H1 (cell line): ENCODE measurements at regions not wholly inside any gene's neighbourhood (a gene's known extent, or its start where the extent isn't known, plus 50 kb on each side); places are given as distances from the start of the nearest gene placed in this dataset.

Source experiments
- CTCF ChIA-PET: fragments of 300-600 bp; sonication (Branson Sonifier 250); formaldehyde crosslinking; loops from one replicate; lab custom pipeline; 2021; ENCODE audit not compliant: partially characterized antibody; lab: Charles Lee
- POLR2A ChIA-PET: fragments of 300-600 bp; sonication (Branson Sonifier 250); formaldehyde crosslinking; loops from one replicate; lab custom pipeline; 2021; ENCODE audit warnings: inconsistent platforms; ENCODE audit not compliant: partially characterized antibody; lab: Charles Lee
- DNase-seq, 2 experiments: peaks; one replicate each; pipeline versions ENCODE4 v3.0.0 to v3.0.0-alpha.2; 2010 to 2022; ENCODE audit warnings: low spot score in 2 of 2, low read depth in 1 of 2, mixed read lengths in 1 of 2
- FAIRE-seq: peaks from 2 replicates; lab custom pipeline; 2011; peaks lifted over from hg19 to GRCh38; lab: Jason Lieb, UNC
- H2AFZ ChIP-seq: 2 replicates; pipeline ENCODE4 v1.8.1; 2012; ENCODE audit warnings: low read length, inconsistent platforms
- H2AK5ac ChIP-seq: 2 replicates; pipeline ENCODE4 v1.6.1; 2013; ENCODE audit warnings: low read depth, low read length
- H2BK120ac ChIP-seq: replicated peaks from 2 replicates; pipeline ENCODE3; 2013; ENCODE audit warnings: low read depth, low read length, inconsistent platforms
- H2BK12ac ChIP-seq: 2 replicates; pipeline ENCODE4 v1.6.1; 2013; ENCODE audit warnings: low read depth, low read length
- H2BK15ac ChIP-seq: 2 replicates; pipeline ENCODE4 v1.6.1; 2013; ENCODE audit warnings: low read length
- H2BK20ac ChIP-seq: 2 replicates; pipeline ENCODE4 v1.6.1; 2013; ENCODE audit warnings: low read length
- H2BK5ac ChIP-seq: 2 replicates; pipeline ENCODE4 v1.6.1; 2013; ENCODE audit warnings: low read depth, low read length
- H3K14ac ChIP-seq: 2 replicates; pipeline ENCODE4 v1.6.1; 2013; ENCODE audit warnings: inconsistent platforms; ENCODE audit not compliant: insufficient read length
- H3K18ac ChIP-seq: 2 replicates; pipeline ENCODE4 v1.6.1; 2013; ENCODE audit warnings: low read length; ENCODE audit errors: extremely low read depth
- H3K23ac ChIP-seq: 2 replicates; pipeline ENCODE4 v1.6.1; 2013; ENCODE audit warnings: inconsistent platforms; ENCODE audit not compliant: insufficient read length
- H3K23me2 ChIP-seq: 2 replicates; pipeline ENCODE4 v1.6.1; 2013; ENCODE audit warnings: low read depth, low read length
- H3K27ac ChIP-seq: 2 replicates; pipeline ENCODE4 v1.6.1; 2011; ENCODE audit warnings: low read depth, low read length, inconsistent platforms
- H3K27me3 ChIP-seq, 4 experiments: replicated peaks in 1 of 4; 1 replicate in 1 of 4; 2 replicates in 3 of 4; pipeline versions ENCODE4 v1.6.1 to v1.8.1; 2011 to 2013; ENCODE audit warnings: low read length in 3 of 4, mild to moderate bottlenecking in 3 of 4, inconsistent platforms in 2 of 4, mixed read lengths in 2 of 4, moderate library complexity in 1 of 4; ENCODE audit not compliant: control insufficient read depth in 3 of 4, insufficient read depth in 3 of 4; ENCODE audit errors: extremely low read depth in 1 of 4
- H3K36me3 ChIP-seq, 4 experiments: 2 replicates each; pipeline versions ENCODE4 v1.6.1 to v1.8.1; 2011 to 2013; ENCODE audit warnings: mild to moderate bottlenecking in 4 of 4, low read length in 3 of 4, moderate library complexity in 2 of 4, control low read depth in 1 of 4, inconsistent platforms in 1 of 4; ENCODE audit not compliant: insufficient read depth in 4 of 4, control insufficient read depth in 2 of 4
- H3K4ac ChIP-seq: replicated peaks from 2 replicates; pipeline ENCODE3; 2013; ENCODE audit warnings: low read length, low read depth, mixed read lengths, inconsistent platforms; ENCODE audit not compliant: insufficient read length
- H3K4me1 ChIP-seq, 4 experiments: replicated peaks in 1 of 4; 1 replicate in 1 of 4; 2 replicates in 3 of 4; pipeline versions ENCODE4 v1.6.1 to v1.8.1; 2011 to 2013; ENCODE audit warnings: low read length in 3 of 4, inconsistent platforms in 2 of 4, mixed read lengths in 1 of 4; ENCODE audit not compliant: insufficient read depth in 4 of 4, control insufficient read depth in 3 of 4
- H3K4me2 ChIP-seq, 2 experiments: 2 replicates each; pipeline versions ENCODE4 v1.6.1 to v1.8.1; 2011 to 2013; ENCODE audit warnings: low read depth in 2 of 2, low read length in 2 of 2, control low read depth in 1 of 2, inconsistent platforms in 1 of 2, mild to moderate bottlenecking in 1 of 2; ENCODE audit not compliant: insufficient read depth in 1 of 2
- H3K4me3 ChIP-seq, 4 experiments: fragments of 200-600, 300-600 bp in 1 of 4; sonication (generic), shearing (Covaris generic), sonication (Bioruptor Twin) in 1 of 4; 2 replicates each; pipeline versions ENCODE4 v1.5.1 to v1.8.1; 2011 to 2016; ENCODE audit warnings: low read length in 4 of 4, low read depth in 3 of 4, control low read depth in 2 of 4, inconsistent platforms in 2 of 4, mild to moderate bottlenecking in 2 of 4, mixed read lengths in 1 of 4, moderate library complexity in 1 of 4; ENCODE audit not compliant: insufficient read depth in 2 of 4; ENCODE audit errors: extremely low read depth in 1 of 4
- H3K56ac ChIP-seq: replicated peaks from 2 replicates; pipeline ENCODE3; 2013; ENCODE audit warnings: low read depth, mild to moderate bottlenecking, mixed read lengths, low read length, inconsistent platforms; ENCODE audit not compliant: insufficient read length
- H3K79me1 ChIP-seq: 2 replicates; pipeline ENCODE4 v1.6.1; 2013; ENCODE audit warnings: low read depth, low read length, control low read depth
- H3K79me2 ChIP-seq, 2 experiments: 2 replicates each; pipeline versions ENCODE4 v1.6.1 to v1.8.1; 2012 to 2013; ENCODE audit warnings: low read length in 2 of 2, mild to moderate bottlenecking in 2 of 2, inconsistent platforms in 1 of 2; ENCODE audit not compliant: insufficient read depth in 2 of 2, control insufficient read depth in 1 of 2
- H3K9ac ChIP-seq, 4 experiments: replicated peaks in 1 of 4; 1 replicate in 1 of 4; 2 replicates in 3 of 4; pipeline versions ENCODE4 v1.6.1 to v1.8.1; 2011 to 2013; ENCODE audit warnings: low read depth in 3 of 4, low read length in 3 of 4, control low read depth in 2 of 4, mild to moderate bottlenecking in 2 of 4, moderate library complexity in 2 of 4, inconsistent platforms in 1 of 4; ENCODE audit errors: extremely low read depth in 1 of 4
- H3K9me3 ChIP-seq, 2 experiments: 2 replicates each; pipeline versions ENCODE4 v1.6.1 to v1.8.1; 2012 to 2013; ENCODE audit warnings: mild to moderate bottlenecking in 2 of 2, moderate library complexity in 2 of 2, control low read depth in 1 of 2, inconsistent platforms in 1 of 2, low read depth in 1 of 2, low read length in 1 of 2, mixed read lengths in 1 of 2; ENCODE audit not compliant: insufficient read depth in 2 of 2
- H4K20me1 ChIP-seq, 2 experiments: replicated peaks in 1 of 2; 2 replicates each; pipeline versions ENCODE3 to v1.8.1; 2011 to 2013; ENCODE audit warnings: inconsistent platforms in 2 of 2, low read length in 2 of 2, mild to moderate bottlenecking in 1 of 2; ENCODE audit not compliant: insufficient read depth in 2 of 2, control insufficient read depth in 1 of 2
- H4K5ac ChIP-seq: 2 replicates; pipeline ENCODE4 v1.6.1; 2013; ENCODE audit warnings: low read length, low read depth, mixed read lengths, inconsistent platforms; ENCODE audit not compliant: insufficient read length
- H4K8ac ChIP-seq: 2 replicates; pipeline ENCODE4 v1.8.0; 2013; ENCODE audit warnings: mild to moderate bottlenecking, moderate library complexity, low read length, inconsistent platforms; ENCODE audit not compliant: insufficient read depth; ENCODE audit errors: extremely low read depth
- H4K91ac ChIP-seq: replicated peaks from 2 replicates; pipeline ENCODE3; 2013; ENCODE audit warnings: low read length, mixed read lengths, inconsistent platforms; ENCODE audit not compliant: insufficient read length
- BCL11A ChIP-seq, 2 experiments: IDR thresholded peaks; one replicate each; pipeline ENCODE4 v1.6.1; 2011; ENCODE audit warnings: low read depth in 2 of 2, low read length in 2 of 2, mild to moderate bottlenecking in 2 of 2
- CBX5 ChIP-seq: fragments of 300-800, 300-1000 bp; sonication (generic); IDR thresholded peaks from 2 replicates; pipeline ENCODE4 v1.7.1; 2016; ENCODE audit warnings: antibody characterized with exemption, low read length, low read depth
- CHD1 ChIP-seq: IDR thresholded peaks from 2 replicates; pipeline ENCODE4 v1.6.1; 2012; ENCODE audit warnings: low read depth, low read length, improper control_type of control experiment
- EGR1 ChIP-seq: IDR thresholded peaks from 2 replicates; pipeline ENCODE4 v1.6.1; 2011; ENCODE audit warnings: low read depth, low read length, borderline replicate concordance
- EZH2 ChIP-seq: fragments of 200-600 bp; sonication (generic); IDR thresholded peaks from 2 replicates; pipeline ENCODE4 v1.7.1; 2012; ENCODE audit warnings: low read depth, mild to moderate bottlenecking, moderate library complexity, low read length, inconsistent platforms; ENCODE audit not compliant: severe bottlenecking
- GTF2F1 ChIP-seq: IDR thresholded peaks from 2 replicates; pipeline ENCODE4 v1.6.1; 2012; ENCODE audit warnings: low read depth, low read length, improper control_type of control experiment, borderline replicate concordance
- HDAC6 ChIP-seq: IDR thresholded peaks from one replicate; pipeline ENCODE4 v1.7.1; 2012; ENCODE audit warnings: low read depth, mild to moderate bottlenecking, inconsistent platforms, low read length, moderate library complexity
- JUN ChIP-seq: IDR thresholded peaks from 2 replicates; pipeline ENCODE4 v1.6.1; 2011; ENCODE audit warnings: low read depth, mild to moderate bottlenecking, improper control_type of control experiment, low read length
- MAFK ChIP-seq: IDR thresholded peaks from 2 replicates; pipeline ENCODE4 v1.6.1; 2012; ENCODE audit warnings: low read depth, mild to moderate bottlenecking, improper control_type of control experiment, low read length
- NRF1 ChIP-seq: IDR thresholded peaks from 2 replicates; pipeline ENCODE4 v1.6.1; 2011; ENCODE audit warnings: mild to moderate bottlenecking, low read depth, low read length, improper control_type of control experiment
- POU5F1 ChIP-seq: IDR thresholded peaks from 2 replicates; pipeline ENCODE4 v1.6.1; 2011; ENCODE audit warnings: low read depth, mild to moderate bottlenecking, low read length, moderate library complexity
- SIRT6 ChIP-seq: IDR thresholded peaks from one replicate; pipeline ENCODE4 v1.7.1; 2012; ENCODE audit warnings: low read length, inconsistent platforms
- SP2 ChIP-seq: IDR thresholded peaks from 2 replicates; pipeline ENCODE4 v1.6.1; 2012; ENCODE audit warnings: mild to moderate bottlenecking, low read length, inconsistent platforms
- SP4 ChIP-seq: IDR thresholded peaks from 2 replicates; pipeline ENCODE4 v1.6.1; 2012; ENCODE audit warnings: low read length, inconsistent platforms
- SRF ChIP-seq: IDR thresholded peaks from 2 replicates; pipeline ENCODE4 v1.6.1; 2011; ENCODE audit warnings: mild to moderate bottlenecking, low read depth, low read length, moderate library complexity
- TEAD4 ChIP-seq: IDR thresholded peaks from 2 replicates; pipeline ENCODE4 v1.6.1; 2012; ENCODE audit warnings: low read depth, low read length, inconsistent platforms, mixed read lengths
- TF ChIP-seq, protein P1 (sequence below): IDR thresholded peaks from 2 replicates; pipeline ENCODE4 v1.6.1; 2011; ENCODE audit warnings: low read depth, mild to moderate bottlenecking, low read length; ENCODE audit not compliant: insufficient read depth

- no peak overlapping the region for H3K4me2 ChIP-seq
- no peak overlapping the region for H3K23ac ChIP-seq
- FAIRE-seq (no peak), DNase-seq (no peak)
- H4K5ac ChIP-seq: no peak overlapping the region
- no peaks in the 10 kb centered on the region for H3K79me1 ChIP-seq
- H3K27me3 ChIP-seq: peaks cover 0 to 1% (median 0%) of the 10 kb centered on the region in 4 experiments; a peak in 1 of 7 replicates
- H2BK20ac ChIP-seq: no peak overlapping the region
- H3K36me3 ChIP-seq: no peaks in the 10 kb centered on the region
- no peak overlapping the region for H2BK12ac ChIP-seq
- no peak overlapping the region for H2AK5ac ChIP-seq
- no peak overlapping the region for H2BK5ac ChIP-seq
- H3K9me3 ChIP-seq: no peaks in the 10 kb centered on the region
- H2BK120ac ChIP-seq: no peak overlapping the region
- CTCF ChIA-PET: no interaction called here
- H2BK15ac ChIP-seq: no peak overlapping the region
- H3K27ac ChIP-seq: no peak overlapping the region
- no peaks in the 10 kb centered on the region for H4K20me1 ChIP-seq
- H3K9ac ChIP-seq: no peak overlapping the region
- no peaks in the 10 kb centered on the region for H3K23me2 ChIP-seq
- no peak overlapping the region for H4K91ac ChIP-seq
- H3K4me3 ChIP-seq: no peak overlapping the region
- no peaks in the 10 kb centered on the region for H3K4me1 ChIP-seq
- no peak overlapping the region for H3K4ac ChIP-seq
- TF ChIP-seq JUN (no peak), NRF1 (no peak), TEAD4 (no peak), HDAC6 (no peak), SIRT6 (no peak), BCL11A (IDR thresholded peaks at IDR 0.05; ENCODE audit: low read depth in 2 of 2, low read length in 2 of 2) (no peak), CHD1 (no peak), SP2 (no peak), SP4 (no peak), SRF (no peak), EZH2 (no peak), POU5F1 (no peak), EGR1 (no peak), MAFK (no peak), CBX5 (no peak), GTF2F1 (no peak)
- TF ChIP-seq, protein P1, sequence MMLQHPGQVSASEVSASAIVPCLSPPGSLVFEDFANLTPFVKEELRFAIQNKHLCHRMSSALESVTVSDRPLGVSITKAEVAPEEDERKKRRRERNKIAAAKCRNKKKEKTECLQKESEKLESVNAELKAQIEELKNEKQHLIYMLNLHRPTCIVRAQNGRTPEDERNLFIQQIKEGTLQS: no peak
- H3K18ac ChIP-seq: no peak overlapping the region
- POLR2A ChIA-PET: no interaction called here
- no peak overlapping the region for H4K8ac ChIP-seq
- no peak overlapping the region for H2AFZ ChIP-seq
- H3K14ac ChIP-seq: no peak overlapping the region
- H3K56ac ChIP-seq: no peak overlapping the region
- H3K79me2 ChIP-seq: no peaks in the 10 kb centered on the region
Observed at GRCh38 chr16:59773330-59773729, 1039.2 kb upstream of the GOT2 start.
